ENCODE measurements at regions not wholly inside any gene's neighbourhood (a gene's known extent, or its start where the extent isn't known, plus 50 kb on each side); places are given as distances from the start of the nearest gene placed in this dataset.

DNA sequence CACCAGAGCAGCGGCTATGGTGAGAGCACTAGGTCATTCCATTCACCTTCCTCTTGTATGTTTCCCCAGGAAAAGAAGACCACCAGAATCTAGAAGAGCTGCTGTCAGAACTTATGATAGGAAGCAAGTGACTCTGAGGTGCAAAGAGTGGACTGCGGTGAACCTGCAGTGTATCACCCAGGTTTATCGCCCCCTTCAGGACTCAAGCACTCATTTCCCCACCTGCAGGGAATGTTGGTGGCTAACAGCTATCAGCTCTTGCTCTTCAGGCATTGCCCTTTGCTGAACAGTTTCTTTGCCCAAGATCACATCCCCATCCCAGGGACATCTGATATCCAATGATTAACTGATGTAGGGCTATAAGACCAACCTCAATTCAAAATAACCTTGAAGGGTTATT lies 66.3 kb upstream of the IL6 start:
- TF ChIP-seq, protein P1, sequence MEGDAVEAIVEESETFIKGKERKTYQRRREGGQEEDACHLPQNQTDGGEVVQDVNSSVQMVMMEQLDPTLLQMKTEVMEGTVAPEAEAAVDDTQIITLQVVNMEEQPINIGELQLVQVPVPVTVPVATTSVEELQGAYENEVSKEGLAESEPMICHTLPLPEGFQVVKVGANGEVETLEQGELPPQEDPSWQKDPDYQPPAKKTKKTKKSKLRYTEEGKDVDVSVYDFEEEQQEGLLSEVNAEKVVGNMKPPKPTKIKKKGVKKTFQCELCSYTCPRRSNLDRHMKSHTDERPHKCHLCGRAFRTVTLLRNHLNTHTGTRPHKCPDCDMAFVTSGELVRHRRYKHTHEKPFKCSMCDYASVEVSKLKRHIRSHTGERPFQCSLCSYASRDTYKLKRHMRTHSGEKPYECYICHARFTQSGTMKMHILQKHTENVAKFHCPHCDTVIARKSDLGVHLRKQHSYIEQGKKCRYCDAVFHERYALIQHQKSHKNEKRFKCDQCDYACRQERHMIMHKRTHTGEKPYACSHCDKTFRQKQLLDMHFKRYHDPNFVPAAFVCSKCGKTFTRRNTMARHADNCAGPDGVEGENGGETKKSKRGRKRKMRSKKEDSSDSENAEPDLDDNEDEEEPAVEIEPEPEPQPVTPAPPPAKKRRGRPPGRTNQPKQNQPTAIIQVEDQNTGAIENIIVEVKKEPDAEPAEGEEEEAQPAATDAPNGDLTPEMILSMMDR (IDR thresholded peaks at IDR 0.05) = no peak
- H3K9me3 ChIP-seq (ENCODE audit: control insufficient read depth, insufficient read depth, low read length) = no peaks in the 10 kb centered on the region
- Mint-ChIP-seq H3K9me3 (no peaks in the 10 kb centered on the region), H3K27ac (no peak overlapping the region), H3K36me3 (no peaks in the 10 kb centered on the region), H3K4me3 (no peak overlapping the region), H3K4me1 (no peaks in the 10 kb centered on the region), H3K27me3 (ENCODE audit: low read depth in 2 of 2) (no peaks in the 10 kb centered on the region)
- WGBS (ENCODE audit: insufficient coverage) = 80% methylated on average over 3 of the region's 3 CpGs
- no peak overlapping the region for H3K4me3 ChIP-seq (ENCODE audit: low read length)
- DNase-seq (peak in 1 of 2 donors; percentile 8), ATAC-seq (no peak)
- peaks cover 5% of the 10 kb centered on the region for H3K4me1 ChIP-seq (ENCODE audit: control insufficient read depth, insufficient read depth, low read length)
- H3K36me3 ChIP-seq (ENCODE audit: control insufficient read depth, insufficient read depth, low read length) = no peaks in the 10 kb centered on the region
- intact Hi-C loops (cut with micrococcal nuclease) = no loop called here
- peak overlapping the region; percentile 79 for H3K27ac ChIP-seq (ENCODE audit: low read length)
- H3K27me3 ChIP-seq (ENCODE audit: control insufficient read depth, insufficient read depth, low read length) = no peaks in the 10 kb centered on the region

DNA sequence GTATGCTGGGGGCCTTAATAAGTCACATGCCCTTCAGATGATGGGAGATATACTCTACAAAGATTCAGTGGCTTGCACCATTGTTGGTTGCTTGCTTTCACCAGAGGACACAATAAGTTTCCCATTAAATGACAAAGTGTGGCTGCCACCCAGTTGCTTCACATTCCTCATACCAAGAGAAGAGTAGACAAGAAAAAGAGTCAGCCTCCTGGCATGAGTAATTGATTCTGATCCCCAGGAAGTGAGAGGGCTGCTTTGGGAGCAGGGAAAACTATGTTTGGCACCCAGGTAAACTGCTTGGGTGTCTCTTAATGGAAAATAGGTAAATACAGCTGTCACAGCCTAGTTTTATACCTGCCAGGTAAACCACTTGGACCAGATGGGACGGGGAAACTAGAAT lies 66.7 kb upstream of the IL6 start:
- H3K27ac Mint-ChIP-seq = no peak overlapping the region
- intact Hi-C loops (cut with micrococcal nuclease) = no loop called here
- no peaks in the 10 kb centered on the region for H3K9me3 ChIP-seq (ENCODE audit: control insufficient read depth, insufficient read depth, low read length)

DNA sequence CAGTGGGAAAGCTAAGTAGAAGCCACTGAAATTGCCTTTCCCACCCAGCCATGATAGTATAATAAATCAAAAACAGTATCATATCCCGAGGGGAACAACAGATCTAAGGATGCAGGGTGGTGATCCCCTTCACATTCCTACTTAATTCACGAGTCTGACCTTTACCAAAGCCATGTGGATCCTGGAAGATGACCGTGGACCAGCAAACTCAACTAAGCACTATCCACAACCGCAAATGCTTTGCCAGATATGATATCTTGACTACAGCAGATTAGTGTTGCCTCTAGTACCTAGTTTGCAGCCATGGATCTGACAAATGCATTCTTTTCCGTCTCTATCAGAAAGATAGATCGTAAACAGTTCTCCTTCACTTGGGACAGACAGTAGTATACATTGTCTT lies 67.3 kb upstream of the IL6 start:
- Histone ChIP-seq H3K4me1 (ENCODE audit: control insufficient read depth, insufficient read depth, low read length) (peaks cover 5% of the 10 kb centered on the region), H3K36me3 (ENCODE audit: control insufficient read depth, insufficient read depth, low read length) (no peaks in the 10 kb centered on the region), H3K4me3 (ENCODE audit: low read length) (no peak overlapping the region), H3K27me3 (ENCODE audit: control insufficient read depth, insufficient read depth, low read length) (no peaks in the 10 kb centered on the region), H3K9me3 (ENCODE audit: control insufficient read depth, insufficient read depth, low read length) (no peaks in the 10 kb centered on the region), H3K27ac (ENCODE audit: low read length) (no peak overlapping the region)
- Mint-ChIP-seq H3K4me3 (no peak overlapping the region), H3K4me1 (no peaks in the 10 kb centered on the region), H3K36me3 (no peaks in the 10 kb centered on the region), H3K27ac (no peak overlapping the region), H3K9me3 (no peaks in the 10 kb centered on the region), H3K27me3 (ENCODE audit: low read depth in 2 of 2) (no peaks in the 10 kb centered on the region)
- DNase-seq (no peak), ATAC-seq (no peak)
- 87% methylated on average over 6 of the region's 6 CpGs for WGBS (ENCODE audit: insufficient coverage)
- TF ChIP-seq, protein P1 (IDR thresholded peaks at IDR 0.05) = no peak
- intact Hi-C loops (cut with micrococcal nuclease) = no loop called here

More for the DNA sequence above, 66.7 kb upstream of the IL6 start:
- Mint-ChIP-seq H3K4me3 (no peak overlapping the region), H3K27me3 (ENCODE audit: low read depth in 2 of 2) (no peaks in the 10 kb centered on the region), H3K4me1 (no peaks in the 10 kb centered on the region), H3K9me3 (no peaks in the 10 kb centered on the region), H3K36me3 (no peaks in the 10 kb centered on the region)
- peak overlapping the region; percentile 4 for H3K27ac ChIP-seq (ENCODE audit: low read length)
- peaks cover 5% of the 10 kb centered on the region for H3K4me1 ChIP-seq (ENCODE audit: control insufficient read depth, insufficient read depth, low read length)
- TF ChIP-seq, protein P1 (IDR thresholded peaks at IDR 0.05) = no peak
- H3K27me3 ChIP-seq (ENCODE audit: control insufficient read depth, insufficient read depth, low read length) = no peaks in the 10 kb centered on the region
- 92% methylated on average over 1 of the region's 1 CpG for WGBS (ENCODE audit: insufficient coverage)
- ATAC-seq = no peak
- H3K36me3 ChIP-seq (ENCODE audit: control insufficient read depth, insufficient read depth, low read length) = no peaks in the 10 kb centered on the region
- no peak overlapping the region for H3K4me3 ChIP-seq (ENCODE audit: low read length)
- DNase-seq = no peak

DNA sequence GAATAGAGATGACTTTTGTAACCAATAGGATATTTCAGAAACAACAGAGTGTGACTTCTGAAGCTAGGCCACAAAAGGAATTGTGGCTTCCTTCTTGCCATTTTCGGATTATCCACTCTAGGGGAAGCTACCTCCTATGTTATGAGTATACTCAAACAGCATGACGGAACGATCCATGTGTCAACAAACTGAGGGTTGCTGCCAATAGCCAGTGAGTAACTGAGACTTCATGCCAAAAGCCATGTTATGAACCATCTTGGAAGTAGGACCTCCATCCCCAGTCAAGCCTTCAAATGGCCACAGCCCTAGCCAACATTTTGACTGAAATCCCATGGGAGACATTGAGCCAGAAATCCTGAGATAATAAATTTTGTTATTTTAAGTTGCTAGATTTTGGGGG lies 69.0 kb upstream of the IL6 start:
- Mint-ChIP-seq H3K4me3 (no peak overlapping the region), H3K27me3 (ENCODE audit: low read depth in 2 of 2) (no peaks in the 10 kb centered on the region), H3K4me1 (no peaks in the 10 kb centered on the region), H3K27ac (no peak overlapping the region), H3K36me3 (no peaks in the 10 kb centered on the region), H3K9me3 (no peaks in the 10 kb centered on the region)
- Histone ChIP-seq H3K36me3 (ENCODE audit: control insufficient read depth, insufficient read depth, low read length) (no peaks in the 10 kb centered on the region), H3K9me3 (ENCODE audit: control insufficient read depth, insufficient read depth, low read length) (no peaks in the 10 kb centered on the region), H3K27ac (ENCODE audit: low read length) (no peak overlapping the region), H3K4me1 (ENCODE audit: control insufficient read depth, insufficient read depth, low read length) (peaks cover 5% of the 10 kb centered on the region), H3K27me3 (ENCODE audit: control insufficient read depth, insufficient read depth, low read length) (no peaks in the 10 kb centered on the region), H3K4me3 (ENCODE audit: low read length) (no peak overlapping the region)
- WGBS (ENCODE audit: insufficient coverage) = 84% methylated on average over 3 of the region's 3 CpGs
- intact Hi-C loops (cut with micrococcal nuclease) = no loop called here
- TF ChIP-seq, protein P1 (IDR thresholded peaks at IDR 0.05) = no peak
- DNase-seq = no peak
- no peak for ATAC-seq
